ENCODE measurements at regions not wholly inside any gene's neighbourhood (a gene's known extent, or its start where the extent isn't known, plus 50 kb on each side); places are given as distances from the start of the nearest gene placed in this dataset.
A peak's percentile ranks its signal among the peaks of the same experiment; 100 is the strongest.
"Not testable (repeated sequence)": the region's sequence is repeated elsewhere in the genome, so short reads cannot be mapped to it uniquely, and the experiment has no call there.

GRCh38 chr9:42437057-42437759 is 253.7 kb downstream of the SPATA31A6 start:
- DNase-seq, result not testable (repeated sequence)

DNA sequence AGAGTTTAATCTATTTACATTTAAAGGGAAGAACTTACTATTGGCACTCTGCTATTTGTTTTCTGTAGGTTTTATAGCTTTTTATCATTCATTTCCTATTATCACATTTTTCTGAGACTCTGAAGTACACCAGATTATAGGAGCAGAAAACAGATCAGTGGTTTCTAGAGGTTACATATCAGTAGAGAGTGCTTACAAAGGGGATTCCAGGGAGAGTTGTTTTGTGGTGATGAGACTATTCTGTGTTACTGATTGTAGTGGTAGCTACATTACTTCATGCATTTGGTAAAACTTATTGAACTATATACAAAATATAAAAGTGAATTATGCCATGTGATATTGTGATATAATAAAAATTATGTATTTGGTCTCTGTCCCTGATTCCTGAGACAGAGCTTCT is 259.2 kb downstream of the SPATA31A6 start:
- not testable (repeated sequence) for DNase-seq

DNA sequence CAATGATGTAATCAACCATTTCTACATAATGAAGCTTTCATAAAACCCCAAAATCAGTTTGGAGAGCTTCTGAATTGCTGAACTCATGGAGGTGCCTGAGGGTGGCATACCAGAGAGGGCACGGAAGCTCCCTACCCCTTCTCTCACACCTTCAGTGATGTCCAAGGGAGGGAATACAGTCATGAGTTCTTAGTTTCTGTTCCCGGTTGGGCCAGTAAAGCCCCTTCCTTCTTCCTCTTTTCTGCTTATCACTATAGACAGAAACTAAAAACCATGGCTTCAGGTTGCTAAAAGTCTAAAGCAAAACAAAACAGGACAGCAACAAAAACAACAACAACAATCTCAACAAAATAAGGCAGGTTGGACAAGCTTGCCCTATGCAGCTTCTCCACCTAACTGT is 260.0 kb downstream of the SPATA31A6 start:
- DNase-seq, result not testable (repeated sequence)

DNA sequence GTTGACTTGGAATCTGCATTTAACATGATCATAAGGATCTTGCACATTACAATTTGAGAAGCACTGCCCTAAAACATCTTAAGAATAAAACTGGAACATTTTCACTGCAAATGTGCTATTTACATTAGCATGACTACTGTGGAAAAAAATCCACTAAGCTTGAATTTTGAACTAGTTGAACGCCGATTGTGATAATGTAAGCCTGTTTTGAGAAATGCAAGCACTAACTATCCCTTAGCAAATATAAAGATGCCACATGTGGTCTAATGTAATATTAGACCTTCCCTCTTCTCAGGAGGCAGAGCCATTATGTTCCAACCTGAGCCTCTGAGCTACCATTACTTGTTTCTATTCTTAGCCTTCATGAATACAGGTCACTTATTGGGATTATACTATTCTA is 278.0 kb downstream of the SPATA31A6 start:
- not testable (repeated sequence) for DNase-seq

GRCh38 chr9:42461863-42462262 is 278.4 kb downstream of the SPATA31A6 start:
- not testable (repeated sequence) for DNase-seq

DNA sequence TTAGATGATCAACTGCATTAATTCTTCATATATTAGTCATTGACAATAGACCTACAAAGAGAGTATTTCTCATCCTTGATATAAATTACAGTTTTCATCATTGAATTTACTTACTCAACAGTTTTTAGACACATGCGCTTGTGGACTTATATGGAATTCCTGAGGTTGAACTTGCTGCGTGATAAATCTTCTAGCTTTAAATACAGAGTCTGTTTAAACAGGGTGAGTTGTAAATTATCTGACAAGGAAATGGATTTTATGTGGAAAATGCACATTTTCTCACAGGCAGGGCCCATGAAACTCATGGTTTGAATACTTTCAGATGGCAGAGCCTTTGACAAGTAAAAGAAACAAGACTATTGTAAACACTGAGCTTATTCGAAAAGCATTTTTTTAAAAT is 280.5 kb downstream of the SPATA31A6 start:
- not testable (repeated sequence) for DNase-seq

- not testable (repeated sequence) for DNase-seq
Observed at GRCh38 chr9:42470577-42470976, 287.1 kb downstream of the SPATA31A6 start.

DNA sequence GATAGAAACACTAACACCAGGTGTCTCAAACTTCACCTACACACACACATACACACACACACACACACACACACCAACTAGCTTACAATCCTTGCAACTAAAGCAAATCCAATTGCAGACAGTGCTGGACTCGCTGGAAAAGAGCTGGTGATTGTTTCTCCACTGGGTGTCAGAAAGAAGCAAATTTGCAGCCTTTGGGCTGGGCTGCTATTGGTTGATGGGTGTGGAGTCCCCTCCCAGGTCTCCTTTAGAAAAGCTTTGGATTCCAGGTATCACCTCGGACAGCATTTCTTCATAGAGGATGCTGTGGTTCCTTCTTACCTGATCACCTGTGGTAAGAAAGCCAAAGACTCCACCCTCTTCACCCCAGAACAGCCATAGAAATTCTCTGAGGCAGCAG is 307.5 kb downstream of the SPATA31A6 start:
- DNase-seq, result not testable (repeated sequence)

- DNase-seq, result not testable (repeated sequence)
Observed at GRCh38 chr9:42502620-42503264, 319.3 kb downstream of the SPATA31A6 start.

DNA sequence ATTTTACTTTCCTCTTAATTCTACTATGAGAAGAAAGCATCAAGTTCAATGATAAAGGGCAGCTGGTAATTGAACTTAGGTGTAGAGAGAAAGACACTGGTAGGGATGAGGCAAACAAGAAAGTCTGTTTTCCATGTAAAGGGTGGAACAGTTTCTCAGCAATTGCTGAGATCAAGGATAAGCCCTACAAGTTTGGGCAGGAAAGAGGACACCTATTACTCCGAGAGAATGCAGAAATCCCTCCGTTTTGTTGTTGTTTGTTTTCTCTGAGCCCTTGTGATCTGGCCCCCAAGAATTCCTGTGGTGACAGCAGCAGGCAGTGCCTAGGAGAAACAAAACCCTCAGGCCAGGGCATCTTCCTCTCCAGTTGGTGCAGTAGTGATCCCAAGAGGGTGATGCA is 324.7 kb downstream of the SPATA31A6 start:
- not testable (repeated sequence) for DNase-seq

DNA sequence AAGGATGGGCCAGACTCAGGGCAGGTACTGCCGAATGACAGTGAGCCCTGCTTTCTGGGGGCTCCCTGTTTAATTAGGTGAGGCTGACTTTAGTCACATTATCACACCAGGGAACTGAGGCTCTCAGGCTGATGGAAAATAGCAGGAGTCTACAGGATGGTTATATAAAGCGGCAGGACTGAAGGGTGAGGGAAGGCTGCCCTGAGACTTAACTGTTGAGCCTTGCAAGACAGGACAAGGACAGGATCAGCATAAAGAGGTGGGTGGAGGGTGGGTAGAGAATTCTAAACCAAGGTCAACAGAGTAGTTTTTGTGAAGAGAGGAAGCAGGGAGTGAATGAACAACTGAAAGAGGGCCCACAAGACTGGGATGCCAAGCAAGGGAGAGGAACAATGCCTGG is 330.1 kb downstream of the SPATA31A6 start:
- not testable (repeated sequence) for DNase-seq

- DNase-seq, result not testable (repeated sequence)
Observed at GRCh38 chr9:42534325-42534983, 351.0 kb downstream of the SPATA31A6 start.

DNA sequence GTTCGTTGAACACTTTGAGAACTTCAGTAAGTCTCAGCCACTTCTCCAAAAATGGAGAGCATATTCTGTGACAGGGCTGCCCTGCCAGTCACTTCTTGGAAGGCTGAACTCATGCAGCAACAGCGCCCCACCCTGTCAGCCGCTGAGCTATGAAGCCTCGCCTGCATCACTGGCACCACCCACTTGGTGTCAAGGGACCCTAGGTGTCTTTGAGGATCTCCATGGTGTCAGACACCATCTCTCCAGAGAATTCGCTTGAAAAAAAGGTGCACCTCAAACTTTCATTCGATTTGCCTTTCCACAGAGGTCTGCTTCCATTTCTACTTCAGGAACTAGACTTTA is 351.5 kb downstream of the SPATA31A6 start:
- peak; percentile 0 for DNase-seq

DNA sequence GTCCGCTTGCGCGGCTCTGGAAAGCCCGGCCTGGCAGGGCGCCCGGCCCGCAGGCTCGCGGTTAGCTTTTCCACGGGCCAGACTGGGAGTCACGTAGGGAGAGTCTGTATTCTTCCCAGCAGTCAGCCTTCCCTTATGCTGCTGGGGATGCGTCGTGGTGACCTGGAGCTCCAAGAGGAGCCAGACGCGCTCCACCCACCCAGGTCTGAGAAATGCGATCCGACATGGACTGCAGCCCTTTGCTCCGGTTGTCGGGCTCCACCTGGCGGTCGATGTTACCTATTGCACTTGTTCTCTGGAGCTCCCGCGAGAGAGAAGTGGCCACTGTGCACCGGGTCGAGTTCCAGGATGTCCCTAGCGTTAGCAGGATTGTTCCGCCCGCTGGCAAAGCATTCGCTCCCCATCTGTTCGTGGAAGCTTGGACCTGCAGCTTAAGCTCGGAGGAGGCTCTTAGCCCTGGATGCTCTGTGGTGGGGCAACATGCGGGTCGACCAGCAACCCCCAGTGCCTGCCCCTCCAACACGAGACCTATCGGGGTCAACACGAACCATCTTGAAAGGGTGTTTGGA is 367.4 kb downstream of the SPATA31A6 start:
- not testable (repeated sequence) for DNase-seq

DNA sequence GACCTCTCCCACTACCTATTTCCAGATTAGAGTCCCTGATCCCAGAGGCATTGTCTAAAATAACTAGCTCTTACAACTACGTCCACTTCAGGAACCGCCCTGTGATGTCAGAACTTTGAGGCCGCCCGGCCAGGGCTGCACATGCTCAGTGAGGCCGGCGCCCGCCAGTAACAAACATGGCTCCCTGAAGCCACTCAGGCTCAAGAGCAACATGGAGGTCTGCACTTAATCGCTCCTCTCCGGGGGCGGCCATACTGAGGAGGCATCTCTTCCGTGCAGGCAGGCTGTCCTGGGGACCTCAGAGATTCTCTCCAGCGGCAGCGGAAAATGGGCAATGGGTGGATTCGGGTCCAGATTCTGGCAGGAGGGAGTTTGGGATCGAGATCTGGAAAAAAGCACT is 385.1 kb downstream of the SPATA31A6 start:
- not testable (repeated sequence) for DNase-seq

DNA sequence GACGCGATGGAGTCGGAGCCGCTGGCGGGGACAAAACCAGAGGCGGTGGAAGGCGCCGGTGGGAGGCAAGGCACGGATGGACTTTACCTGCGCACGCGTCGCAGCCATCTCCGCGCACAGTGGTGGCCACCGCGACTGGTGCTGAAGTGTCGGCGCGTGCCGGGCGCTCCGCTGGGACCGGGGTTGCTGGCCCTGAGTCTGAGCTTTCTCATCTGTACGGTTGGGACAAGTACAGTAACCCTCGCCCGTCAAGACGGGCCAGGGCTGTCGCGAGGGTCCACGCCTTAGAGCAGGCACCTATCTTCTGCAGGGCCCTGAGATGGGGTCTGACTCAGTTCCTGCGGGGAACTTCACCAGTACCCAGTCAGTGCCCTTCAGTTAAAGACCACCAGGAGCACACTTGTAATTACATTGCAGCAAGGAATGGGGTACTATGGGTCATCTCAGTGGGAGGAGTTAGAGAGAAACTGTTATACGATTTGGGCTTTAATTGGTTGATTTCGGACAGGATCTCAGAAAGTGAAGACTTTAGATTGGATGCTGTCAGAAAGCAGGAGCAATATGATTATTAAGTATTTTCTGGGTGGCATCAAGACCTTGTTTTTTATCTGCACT is 385.6 kb downstream of the SPATA31A6 start:
- DNase-seq, result not testable (repeated sequence)

DNA sequence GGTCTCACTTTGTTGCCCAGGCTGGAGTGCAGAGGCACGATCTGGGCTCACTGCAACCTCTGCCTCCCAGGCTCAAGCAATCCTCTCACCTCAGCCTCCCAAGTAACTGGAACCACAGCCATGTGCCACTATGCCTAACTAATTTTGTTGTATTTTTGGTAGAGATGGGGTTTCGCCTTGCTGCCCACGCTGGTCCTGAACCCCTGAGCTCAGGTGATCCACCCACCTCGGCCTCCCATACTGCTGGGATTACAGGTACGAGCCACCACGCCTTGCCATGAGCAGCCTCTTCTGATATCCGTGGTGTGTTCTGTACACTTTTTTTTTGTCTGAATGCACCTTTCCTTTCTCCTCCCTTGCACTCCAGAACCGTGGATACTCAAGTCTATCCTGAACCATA is 394.4 kb downstream of the SPATA31A6 start:
- DNase-seq, result not testable (repeated sequence)
